ENCODE measurements at regions not wholly inside any gene's neighbourhood (a gene's known extent, or its start where the extent isn't known, plus 50 kb on each side); places are given as distances from the start of the nearest gene placed in this dataset.

DNA sequence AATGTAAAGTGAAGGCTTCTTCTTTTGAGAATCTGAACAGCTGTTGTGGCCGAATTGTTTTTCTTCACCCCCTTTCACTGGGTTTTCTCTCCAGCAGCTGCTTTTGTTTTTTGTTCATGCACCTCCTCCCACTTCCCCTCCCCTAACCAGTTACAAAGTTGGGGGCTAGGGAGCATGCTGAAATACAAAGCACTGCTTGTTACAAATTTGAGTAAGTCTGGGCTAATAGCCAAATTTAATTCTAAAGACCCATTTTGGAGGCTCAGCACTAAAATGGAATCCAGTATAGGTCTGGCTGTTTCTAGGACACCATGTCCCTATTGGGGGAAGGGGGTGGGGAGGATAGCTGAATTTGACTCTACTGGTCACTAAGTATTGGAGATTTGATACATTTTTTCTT lies 89.2 kb upstream of the GPM6B start:
- H4K20me1 ChIP-seq (ENCODE audit: insufficient read depth), result no peaks in the 10 kb centered on the region
- no peak overlapping the region for H3K9ac ChIP-seq (ENCODE audit: low read length)
- no peak for TF ChIP-seq EP300 (conservative IDR thresholded peaks at IDR 0.05; ENCODE audit: poor library complexity, severe bottlenecking)
- TF ChIP-seq, protein P1, sequence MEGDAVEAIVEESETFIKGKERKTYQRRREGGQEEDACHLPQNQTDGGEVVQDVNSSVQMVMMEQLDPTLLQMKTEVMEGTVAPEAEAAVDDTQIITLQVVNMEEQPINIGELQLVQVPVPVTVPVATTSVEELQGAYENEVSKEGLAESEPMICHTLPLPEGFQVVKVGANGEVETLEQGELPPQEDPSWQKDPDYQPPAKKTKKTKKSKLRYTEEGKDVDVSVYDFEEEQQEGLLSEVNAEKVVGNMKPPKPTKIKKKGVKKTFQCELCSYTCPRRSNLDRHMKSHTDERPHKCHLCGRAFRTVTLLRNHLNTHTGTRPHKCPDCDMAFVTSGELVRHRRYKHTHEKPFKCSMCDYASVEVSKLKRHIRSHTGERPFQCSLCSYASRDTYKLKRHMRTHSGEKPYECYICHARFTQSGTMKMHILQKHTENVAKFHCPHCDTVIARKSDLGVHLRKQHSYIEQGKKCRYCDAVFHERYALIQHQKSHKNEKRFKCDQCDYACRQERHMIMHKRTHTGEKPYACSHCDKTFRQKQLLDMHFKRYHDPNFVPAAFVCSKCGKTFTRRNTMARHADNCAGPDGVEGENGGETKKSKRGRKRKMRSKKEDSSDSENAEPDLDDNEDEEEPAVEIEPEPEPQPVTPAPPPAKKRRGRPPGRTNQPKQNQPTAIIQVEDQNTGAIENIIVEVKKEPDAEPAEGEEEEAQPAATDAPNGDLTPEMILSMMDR (IDR thresholded peaks at IDR 0.05; ENCODE audit: poor library complexity, severe bottlenecking), result no peak
- no peak for TF ChIP-seq RAD21 (conservative IDR thresholded peaks at IDR 0.05)
- TF ChIP-seq EZH2 (IDR thresholded peaks at IDR 0.05; ENCODE audit: borderline replicate concordance, insufficient read depth, low read length, poor library complexity, severe bottlenecking), result no peak
- no peak for TF ChIP-seq POLR2AphosphoS5 (IDR thresholded peaks at IDR 0.05)
- TF ChIP-seq TAF1 (IDR thresholded peaks at IDR 0.05; ENCODE audit: low read depth), result no peak
- TF ChIP-seq SMC3 (conservative IDR thresholded peaks at IDR 0.05; ENCODE audit: poor library complexity), result no peak
- TF ChIP-seq, protein P2, sequence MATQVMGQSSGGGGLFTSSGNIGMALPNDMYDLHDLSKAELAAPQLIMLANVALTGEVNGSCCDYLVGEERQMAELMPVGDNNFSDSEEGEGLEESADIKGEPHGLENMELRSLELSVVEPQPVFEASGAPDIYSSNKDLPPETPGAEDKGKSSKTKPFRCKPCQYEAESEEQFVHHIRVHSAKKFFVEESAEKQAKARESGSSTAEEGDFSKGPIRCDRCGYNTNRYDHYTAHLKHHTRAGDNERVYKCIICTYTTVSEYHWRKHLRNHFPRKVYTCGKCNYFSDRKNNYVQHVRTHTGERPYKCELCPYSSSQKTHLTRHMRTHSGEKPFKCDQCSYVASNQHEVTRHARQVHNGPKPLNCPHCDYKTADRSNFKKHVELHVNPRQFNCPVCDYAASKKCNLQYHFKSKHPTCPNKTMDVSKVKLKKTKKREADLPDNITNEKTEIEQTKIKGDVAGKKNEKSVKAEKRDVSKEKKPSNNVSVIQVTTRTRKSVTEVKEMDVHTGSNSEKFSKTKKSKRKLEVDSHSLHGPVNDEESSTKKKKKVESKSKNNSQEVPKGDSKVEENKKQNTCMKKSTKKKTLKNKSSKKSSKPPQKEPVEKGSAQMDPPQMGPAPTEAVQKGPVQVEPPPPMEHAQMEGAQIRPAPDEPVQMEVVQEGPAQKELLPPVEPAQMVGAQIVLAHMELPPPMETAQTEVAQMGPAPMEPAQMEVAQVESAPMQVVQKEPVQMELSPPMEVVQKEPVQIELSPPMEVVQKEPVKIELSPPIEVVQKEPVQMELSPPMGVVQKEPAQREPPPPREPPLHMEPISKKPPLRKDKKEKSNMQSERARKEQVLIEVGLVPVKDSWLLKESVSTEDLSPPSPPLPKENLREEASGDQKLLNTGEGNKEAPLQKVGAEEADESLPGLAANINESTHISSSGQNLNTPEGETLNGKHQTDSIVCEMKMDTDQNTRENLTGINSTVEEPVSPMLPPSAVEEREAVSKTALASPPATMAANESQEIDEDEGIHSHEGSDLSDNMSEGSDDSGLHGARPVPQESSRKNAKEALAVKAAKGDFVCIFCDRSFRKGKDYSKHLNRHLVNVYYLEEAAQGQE (IDR thresholded peaks at IDR 0.05; ENCODE audit: borderline replicate concordance), result no peak
- TF ChIP-seq MXI1 (conservative IDR thresholded peaks at IDR 0.05; ENCODE audit: poor library complexity, severe bottlenecking), result no peak
- no peak overlapping the region for H3K4me2 ChIP-seq (ENCODE audit: low read length)
- no peaks in the 10 kb centered on the region for H3K27me3 ChIP-seq (ENCODE audit: insufficient read depth, low read depth, low read length)
- H3K79me2 ChIP-seq (replicated peaks; ENCODE audit: insufficient read depth, low read length), result no peaks in the 10 kb centered on the region
- no peak overlapping the region for H3K4me3 ChIP-seq (ENCODE audit: low read length)
- H2AFZ ChIP-seq (ENCODE audit: low read depth, low read length), result no peak overlapping the region
- H3F3A ChIP-seq (ENCODE audit: insufficient read depth, low read length, poor library complexity, severe bottlenecking), result no peaks in the 10 kb centered on the region
- H3K36me3 ChIP-seq (ENCODE audit: insufficient read depth, low read length), result no peaks in the 10 kb centered on the region
- no peaks in the 10 kb centered on the region for H3K9me3 ChIP-seq (ENCODE audit: low read length)
- H3K27ac ChIP-seq (ENCODE audit: low read length), result no peak overlapping the region
- no peaks in the 10 kb centered on the region for H3K9me2 ChIP-seq (ENCODE audit: insufficient read depth, low read length)

DNA sequence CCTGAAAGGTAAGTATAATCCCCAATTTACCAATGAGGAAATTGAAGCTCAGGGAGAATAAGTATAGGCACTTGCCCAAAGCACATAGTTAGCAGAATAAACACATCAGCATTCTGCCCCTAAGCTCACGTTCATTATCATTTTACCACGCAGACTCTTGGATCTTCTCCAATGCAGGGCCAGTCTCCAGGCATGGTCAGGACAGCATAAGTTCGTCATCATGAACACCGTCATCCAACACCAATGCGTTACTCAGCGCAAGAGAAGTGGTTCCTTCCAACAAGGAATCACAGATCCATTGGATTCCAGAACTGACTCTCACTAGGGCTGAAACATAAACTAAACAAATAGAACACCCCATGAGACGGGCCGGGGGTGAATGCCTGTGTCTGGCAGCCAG lies 86.5 kb upstream of the GPM6B start:
- H3F3A ChIP-seq (ENCODE audit: insufficient read depth, low read length, poor library complexity, severe bottlenecking), result no peaks in the 10 kb centered on the region
- H3K4me3 ChIP-seq (ENCODE audit: low read length), result no peak overlapping the region
- H3K79me2 ChIP-seq (replicated peaks; ENCODE audit: insufficient read depth, low read length), result no peaks in the 10 kb centered on the region
- no peak overlapping the region for H3K4me2 ChIP-seq (ENCODE audit: low read length)
- H3K9me3 ChIP-seq (ENCODE audit: low read length), result no peaks in the 10 kb centered on the region
- H3K27me3 ChIP-seq (ENCODE audit: insufficient read depth, low read depth, low read length), result no peaks in the 10 kb centered on the region
- no peak overlapping the region for H3K9ac ChIP-seq (ENCODE audit: low read length)
- H3K27ac ChIP-seq (ENCODE audit: low read length), result no peak overlapping the region
- H2AFZ ChIP-seq (ENCODE audit: low read depth, low read length), result no peak overlapping the region
- H3K36me3 ChIP-seq (ENCODE audit: insufficient read depth, low read length), result no peaks in the 10 kb centered on the region
- no peaks in the 10 kb centered on the region for H4K20me1 ChIP-seq (ENCODE audit: insufficient read depth)
- no peaks in the 10 kb centered on the region for H3K9me2 ChIP-seq (ENCODE audit: insufficient read depth, low read length)
- TF ChIP-seq POLR2AphosphoS5 (IDR thresholded peaks at IDR 0.05), result no peak

DNA sequence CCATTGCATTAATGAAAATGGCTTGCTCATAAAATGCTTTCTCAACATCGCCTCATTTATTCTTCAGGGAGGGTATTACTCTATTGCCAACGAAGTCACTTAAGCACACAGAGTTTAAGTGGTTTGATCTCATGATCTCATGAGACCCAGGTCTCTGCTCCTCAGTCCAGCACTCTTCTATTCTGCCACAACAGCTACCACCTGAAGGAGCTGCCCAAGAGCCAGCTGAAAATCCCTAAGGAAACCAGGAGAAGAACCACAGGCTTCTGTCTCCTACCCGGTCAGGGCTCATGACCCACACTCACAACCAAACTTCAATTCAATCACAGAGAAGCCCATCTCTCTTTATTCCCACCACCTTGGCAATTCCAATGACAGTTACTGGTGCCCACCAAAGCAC lies 85.5 kb upstream of the GPM6B start:
- H3K36me3 ChIP-seq (ENCODE audit: insufficient read depth, low read length), result no peaks in the 10 kb centered on the region
- no peak overlapping the region for H3K9ac ChIP-seq (ENCODE audit: low read length)
- no peaks in the 10 kb centered on the region for H3K9me2 ChIP-seq (ENCODE audit: insufficient read depth, low read length)
- H3K27me3 ChIP-seq (ENCODE audit: insufficient read depth, low read depth, low read length), result no peaks in the 10 kb centered on the region
- no peak overlapping the region for H3K4me3 ChIP-seq (ENCODE audit: low read length)
- H4K20me1 ChIP-seq (ENCODE audit: insufficient read depth), result no peaks in the 10 kb centered on the region
- H3K9me3 ChIP-seq (ENCODE audit: low read length), result no peaks in the 10 kb centered on the region
- H3K4me2 ChIP-seq (ENCODE audit: low read length), result no peak overlapping the region
- no peak overlapping the region for H3K27ac ChIP-seq (ENCODE audit: low read length)
- no peak overlapping the region for H2AFZ ChIP-seq (ENCODE audit: low read depth, low read length)
- H3K79me2 ChIP-seq (replicated peaks; ENCODE audit: insufficient read depth, low read length), result no peaks in the 10 kb centered on the region
- no peak for TF ChIP-seq EP300 (conservative IDR thresholded peaks at IDR 0.05; ENCODE audit: poor library complexity, severe bottlenecking)
- TF ChIP-seq, protein P1 (IDR thresholded peaks at IDR 0.05; ENCODE audit: poor library complexity, severe bottlenecking), result no peak
- no peak for TF ChIP-seq TAF1 (IDR thresholded peaks at IDR 0.05; ENCODE audit: low read depth)
- TF ChIP-seq POLR2AphosphoS5 (IDR thresholded peaks at IDR 0.05), result no peak
- no peak for TF ChIP-seq EZH2 (IDR thresholded peaks at IDR 0.05; ENCODE audit: borderline replicate concordance, insufficient read depth, low read length, poor library complexity, severe bottlenecking)
- TF ChIP-seq SMC3 (conservative IDR thresholded peaks at IDR 0.05; ENCODE audit: poor library complexity), result no peak
- TF ChIP-seq, protein P2 (IDR thresholded peaks at IDR 0.05; ENCODE audit: borderline replicate concordance), result no peak
- no peak for TF ChIP-seq RAD21 (conservative IDR thresholded peaks at IDR 0.05)
- TF ChIP-seq MXI1 (conservative IDR thresholded peaks at IDR 0.05; ENCODE audit: poor library complexity, severe bottlenecking), result no peak
- H3F3A ChIP-seq (ENCODE audit: insufficient read depth, low read length, poor library complexity, severe bottlenecking), result no peaks in the 10 kb centered on the region

Data from neural cell (in vitro differentiated cells).